GM12878 (cell line): ENCODE measurements at regions not wholly inside any gene's neighbourhood (a gene's known extent, or its start where the extent isn't known, plus 50 kb on each side); places are given as distances from the start of the nearest gene placed in this dataset.

Experiments used
- ATAC-seq: fragments of 200-7000 bp; cut with Tn5 transposase; 3 replicates; pipeline ENCODE4 v1.9.1; 2020; ENCODE audit warnings: mild to moderate bottlenecking, moderate library complexity
- BruUV-seq: library from RNA; stranded (reverse); fragments of 400-500 nt; replicated peaks from 2 replicates; lab custom pipeline; 2021; lab: Mats Ljungman, UMichigan
- CTCF ChIA-PET: fragments of 300-600 bp; sonication (Branson Sonifier 250); formaldehyde crosslinking; extraction: SDS; loops from one replicate; lab custom pipeline; 2021; ENCODE audit warnings: inconsistent platforms; lab: Yijun Ruan, JAX
- POLR2A ChIA-PET: fragments of 350-600 bp; formaldehyde crosslinking; extraction: SDS; loops from one replicate; lab custom pipeline; 2021; ENCODE audit warnings: inconsistent platforms; lab: Charles Lee
- RAD21 ChIA-PET: fragments of 300-600 bp; sonication (Branson Sonifier 250); formaldehyde crosslinking; loops from one replicate; lab custom pipeline; 2023; ENCODE audit warnings: antibody characterized with exemption; ENCODE audit not compliant: unreplicated experiment; lab: Charles Lee
- SMC1A ChIA-PET: fragments of 300-600 bp; sonication (Branson Sonifier 250); formaldehyde crosslinking; loops from one replicate; lab custom pipeline; 2023; ENCODE audit not compliant: unreplicated experiment, uncharacterized antibody; lab: Charles Lee
- DNase-seq: peaks from one replicate; pipeline ENCODE4 v3.0.0-alpha.2; 2011; ENCODE audit warnings: low read depth, low spot score
- FAIRE-seq: peaks from 3 replicates; lab custom pipeline; 2011; peaks lifted over from hg19 to GRCh38; lab: Jason Lieb, UNC
- H2AFZ ChIP-seq: 2 replicates; pipeline ENCODE4 v1.6.0; 2011; ENCODE audit warnings: low read depth, low read length, control low read depth; ENCODE audit not compliant: control insufficient read depth
- H3K27ac ChIP-seq: 2 replicates; pipeline ENCODE4 v1.5.1; 2011; ENCODE audit warnings: control low read depth; ENCODE audit not compliant: control insufficient read depth, insufficient read depth
- H3K27me3 ChIP-seq, 2 experiments: replicated peaks in 1 of 2; 2 replicates each; pipeline versions ENCODE4 v1.6.0 to v1.6.1; 2011; ENCODE audit warnings: low read length in 1 of 2; ENCODE audit not compliant: control insufficient read depth in 2 of 2, insufficient read depth in 2 of 2
- H3K36me3 ChIP-seq, 2 experiments: 2 replicates each; pipeline ENCODE4 v1.5.1; 2011; ENCODE audit warnings: low read length in 1 of 2; ENCODE audit not compliant: control insufficient read depth in 2 of 2, insufficient read depth in 2 of 2
- H3K4me1 ChIP-seq: 2 replicates; pipeline ENCODE4 v1.6.1; 2011; ENCODE audit warnings: mild to moderate bottlenecking, low read length, moderate library complexity, mixed read lengths; ENCODE audit not compliant: control insufficient read depth, insufficient read depth
- H3K4me2 ChIP-seq: 2 replicates; pipeline ENCODE4 v1.6.0; 2011; ENCODE audit warnings: control low read depth; ENCODE audit not compliant: control insufficient read depth, insufficient read depth
- H3K4me3 ChIP-seq: fragments of 200-600 bp; sonication (generic); 2 replicates; pipeline ENCODE4 v1.5.1; 2016
- H3K79me2 ChIP-seq: 2 replicates; pipeline ENCODE4 v1.6.0; 2011; ENCODE audit warnings: low read length; ENCODE audit not compliant: control insufficient read depth, insufficient read depth
- H3K9ac ChIP-seq: 2 replicates; pipeline ENCODE4 v1.8.0; 2011; ENCODE audit warnings: low read length, control low read depth, mixed read lengths; ENCODE audit not compliant: control insufficient read depth, insufficient read depth
- H3K9me3 ChIP-seq: replicated peaks from 3 replicates; pipeline ENCODE4 v1.5.1; 2011; ENCODE audit warnings: mild to moderate bottlenecking, low read length; ENCODE audit not compliant: control insufficient read depth, insufficient read depth
- H4K20me1 ChIP-seq: 2 replicates; pipeline ENCODE4 v1.6.0; 2011; ENCODE audit not compliant: control insufficient read depth, insufficient read depth
- DPF2 ChIP-seq: fragments of 450-650 bp; IDR thresholded peaks from 2 replicates; pipeline ENCODE4 v1.6.1; 2017; ENCODE audit warnings: mild to moderate bottlenecking
- GABPA ChIP-seq: IDR thresholded peaks from 2 replicates; pipeline ENCODE4 v1.6.1; 2014; ENCODE audit warnings: antibody characterized with exemption, low read depth, mild to moderate bottlenecking, inconsistent platforms
- IKZF2 ChIP-seq, 2 experiments: fragments of 450-650 bp; IDR thresholded peaks; 2 replicates each; pipeline ENCODE4 v1.6.1; 2017; ENCODE audit warnings: mild to moderate bottlenecking in 2 of 2, moderate library complexity in 2 of 2
- KLF5 ChIP-seq: fragments of 450-650 bp; IDR thresholded peaks from 2 replicates; pipeline ENCODE4 v1.6.1; 2014; ENCODE audit warnings: mild to moderate bottlenecking; ENCODE audit not compliant: partially characterized antibody
- NFXL1 ChIP-seq: fragments of 450-650 bp; IDR thresholded peaks from 2 replicates; pipeline ENCODE4 v1.6.1; 2017; ENCODE audit warnings: antibody characterized with exemption, mild to moderate bottlenecking, borderline replicate concordance
- RBBP5 ChIP-seq: fragments of 200-600 bp; sonication (generic); conservative IDR thresholded peaks from 2 replicates; pipeline ENCODE4 v1.6.1; 2016
- SPI1 ChIP-seq: IDR thresholded peaks from 2 replicates; pipeline ENCODE4 v1.6.1; 2011; ENCODE audit warnings: low read depth, mild to moderate bottlenecking, low read length, moderate library complexity, borderline replicate concordance; ENCODE audit not compliant: insufficient read depth
- ZSCAN29 ChIP-seq: fragments of 450-650 bp; IDR thresholded peaks from 2 replicates; pipeline ENCODE4 v1.6.1; 2017; ENCODE audit warnings: mild to moderate bottlenecking, moderate library complexity
- WGBS: methylation state at CpG from one replicate; pipeline ENCODE4 v1.1.6; 2016; ENCODE audit warnings: low lambda C conversion rate; ENCODE audit not compliant: insufficient replicate concordance, insufficient coverage; ENCODE audit errors: missing lambda C conversion rate; 5-methylcytosine and 5-hydroxymethylcytosine counted together
- in situ Hi-C: fragments of 300-500 bp; cut with MboI; formaldehyde crosslinking; loops from 9 replicates; pipeline ENCODE4 v1.14.3; 2018; ENCODE audit warnings: mixed read lengths
- intact Hi-C: fragments of 100-400 bp; cut with micrococcal nuclease; formaldehyde crosslinking; loops from one replicate; pipeline ENCODE4 v1.14.2; 2022; ENCODE audit not compliant: unreplicated experiment

- Histone ChIP-seq H3K36me3 (no peaks in the 10 kb centered on the region), H3K4me2 (no peak overlapping the region), H3K4me1 (no peaks in the 10 kb centered on the region), H3K79me2 (no peaks in the 10 kb centered on the region), H4K20me1 (no peaks in the 10 kb centered on the region), H3K27ac (no peak overlapping the region), H3K4me3 (no peak overlapping the region), H3K9ac (no peak overlapping the region), H3K27me3 (no peaks in the 10 kb centered on the region; a peak in 3 of 4 replicates), H2AFZ (no peak overlapping the region), H3K9me3 (no peaks in the 10 kb centered on the region; the same call in 2 of the 3 replicates)
- SMC1A ChIA-PET = interaction anchor here (1.1 kb wide), 1 partner anchor 14 kb away, joined by 4 read pairs; no protein-coding TSS in a partner anchor
- in situ Hi-C loops (no loop called here), intact Hi-C loops (no loop called here)
- CTCF ChIA-PET = no interaction called here
- no peak for ATAC-seq
- no peak for FAIRE-seq
- 22% methylated on average over 3 of the region's 3 CpGs for WGBS
- POLR2A ChIA-PET = no interaction called here
- DNase-seq = no peak
- no TSS peak for BruUV-seq
- RAD21 ChIA-PET = no interaction called here
- TF ChIP-seq GABPA (no peak), IKZF2 (IDR thresholded peaks at IDR 0.05) (no peak)
Measured at GRCh38 chr1:43011020-43011419, 52.4 kb upstream of the SLC2A1 start.

- H3K27ac ChIP-seq = no peak overlapping the region
- POLR2A ChIA-PET = no interaction called here
- no peak for ATAC-seq
Measured at GRCh38 chr1:43009274-43009673, 50.6 kb upstream of the SLC2A1 start.

More at GRCh38 chr1:43009274-43009673, 50.6 kb upstream of the SLC2A1 start:
- intact Hi-C loops (no loop called here), in situ Hi-C loops (no loop called here)
- FAIRE-seq (no peak), DNase-seq (no peak)
- no peaks in the 10 kb centered on the region for H4K20me1 ChIP-seq
- no peaks in the 10 kb centered on the region for H3K36me3 ChIP-seq
- no peak overlapping the region for H2AFZ ChIP-seq
- no peaks in the 10 kb centered on the region; a peak in 3 of 4 replicates for H3K27me3 ChIP-seq
- no TSS peak for BruUV-seq
- ChIA-PET CTCF (interaction anchor here (0.6 kb wide), 1 partner anchor 854 kb away, joined by 3 read pairs; no protein-coding TSS in a partner anchor), RAD21 (no interaction called here), SMC1A (no interaction called here)
- no peak for TF ChIP-seq KLF5
- TF ChIP-seq NFXL1 = no peak
- no peak for TF ChIP-seq DPF2
- no peak for TF ChIP-seq ZSCAN29
- no peak for TF ChIP-seq SPI1
- TF ChIP-seq RBBP5 = no peak
- no peaks in the 10 kb centered on the region; the same call in 2 of the 3 replicates for H3K9me3 ChIP-seq
- no peak overlapping the region for H3K9ac ChIP-seq
- no peak overlapping the region for H3K4me2 ChIP-seq
- H3K4me1 ChIP-seq = no peaks in the 10 kb centered on the region
- no peak overlapping the region for H3K4me3 ChIP-seq
- no peaks in the 10 kb centered on the region for H3K79me2 ChIP-seq
- 4% methylated on average over 2 of the region's 2 CpGs for WGBS
